GM12872 (cell line): ENCODE measurements at regions not wholly inside any gene's neighbourhood (a gene's known extent, or its start where the extent isn't known, plus 50 kb on each side); places are given as distances from the start of the nearest gene placed in this dataset.

Experiments used
- CTCF ChIP-seq: IDR thresholded peaks from 3 replicates; pipeline ENCODE4 v1.5.1; 2011; ENCODE audit warnings: low read depth, mild to moderate bottlenecking, low read length, moderate library complexity; ENCODE audit not compliant: insufficient read depth

- TF ChIP-seq CTCF: no peak
These were observed 190.7 kb upstream of the MKI67 start for GRCh38 chr10:128316925-128317324.

- TF ChIP-seq CTCF: no peak
These were observed 192.1 kb upstream of the MKI67 start for GRCh38 chr10:128318366-128318765.

- TF ChIP-seq CTCF: no peak
These were observed 192.7 kb upstream of the MKI67 start for GRCh38 chr10:128318913-128319312.

GRCh38 chr10:128322106-128322505 is 195.9 kb upstream of the MKI67 start:
- TF ChIP-seq CTCF: no peak

- no peak for TF ChIP-seq CTCF
These were observed 196.7 kb upstream of the MKI67 start for GRCh38 chr10:128322950-128323349.

GRCh38 chr10:128324058-128324827 is 198.0 kb upstream of the MKI67 start:
- TF ChIP-seq CTCF: 0 out of 3 replicates have a peak, but pooled peaks have one; percentile 16

GRCh38 chr10:128325788-128326187 is 199.6 kb upstream of the MKI67 start:
- TF ChIP-seq CTCF: no peak
